ENCODE measurements at regions not wholly inside any gene's neighbourhood (a gene's known extent, or its start where the extent isn't known, plus 50 kb on each side); places are given as distances from the start of the nearest gene placed in this dataset.

DNA sequence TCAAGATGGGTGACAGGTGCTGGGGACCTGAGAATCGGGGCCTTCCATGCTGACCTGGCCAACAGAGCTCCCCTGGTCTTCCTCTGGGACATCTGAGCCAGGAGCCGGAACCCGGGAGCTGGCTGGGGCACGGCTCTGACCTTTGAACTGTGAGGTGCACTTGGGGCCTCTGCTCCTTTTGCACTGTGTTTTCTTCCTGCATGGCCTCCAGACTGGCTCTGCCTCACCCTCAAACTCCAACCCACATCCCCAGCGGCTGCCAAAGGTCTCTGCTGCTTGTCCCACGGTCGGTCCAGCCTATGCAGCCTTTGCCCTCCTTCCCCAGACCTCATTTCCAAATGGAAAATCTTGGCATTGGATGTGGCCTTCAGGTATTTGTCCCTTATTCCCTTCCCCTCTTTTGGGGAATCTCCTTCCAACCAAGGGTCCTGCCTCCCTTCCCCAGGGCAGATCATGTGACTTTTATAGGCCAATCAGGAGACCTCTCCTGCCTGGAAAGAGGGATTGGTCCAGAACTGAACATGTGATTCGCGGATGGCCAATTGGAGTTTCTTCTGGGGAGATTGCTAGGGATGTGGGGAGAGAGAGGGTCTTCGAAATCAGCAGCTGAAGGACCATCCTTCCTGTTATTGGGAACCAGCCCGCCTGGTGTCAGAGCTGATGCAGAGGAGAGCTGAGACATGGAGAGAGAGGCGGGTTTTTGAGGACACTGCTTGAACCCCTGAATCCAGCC is 117.9 kb downstream of the CYLD start:
- H3K27ac Mint-ChIP-seq (ENCODE audit: unreplicated experiment), result no peak overlapping the region
- H3K4me1 Mint-ChIP-seq (ENCODE audit: unreplicated experiment), result peaks cover 13% of the 10 kb centered on the region
- no peak for TF ChIP-seq CTCF (IDR thresholded peaks at IDR 0.05)
- H3K27me3 Mint-ChIP-seq (ENCODE audit: unreplicated experiment), result peaks cover 2% of the 10 kb centered on the region
- H3K4me3 Mint-ChIP-seq (ENCODE audit: unreplicated experiment), result no peak overlapping the region
- no peaks in the 10 kb centered on the region for H3K36me3 Mint-ChIP-seq (ENCODE audit: unreplicated experiment)
- H3K9me3 Mint-ChIP-seq (ENCODE audit: unreplicated experiment), result no peaks in the 10 kb centered on the region
- DNase-seq (ENCODE audit: extremely low spot score, unreplicated experiment), result peak; percentile 75

DNA sequence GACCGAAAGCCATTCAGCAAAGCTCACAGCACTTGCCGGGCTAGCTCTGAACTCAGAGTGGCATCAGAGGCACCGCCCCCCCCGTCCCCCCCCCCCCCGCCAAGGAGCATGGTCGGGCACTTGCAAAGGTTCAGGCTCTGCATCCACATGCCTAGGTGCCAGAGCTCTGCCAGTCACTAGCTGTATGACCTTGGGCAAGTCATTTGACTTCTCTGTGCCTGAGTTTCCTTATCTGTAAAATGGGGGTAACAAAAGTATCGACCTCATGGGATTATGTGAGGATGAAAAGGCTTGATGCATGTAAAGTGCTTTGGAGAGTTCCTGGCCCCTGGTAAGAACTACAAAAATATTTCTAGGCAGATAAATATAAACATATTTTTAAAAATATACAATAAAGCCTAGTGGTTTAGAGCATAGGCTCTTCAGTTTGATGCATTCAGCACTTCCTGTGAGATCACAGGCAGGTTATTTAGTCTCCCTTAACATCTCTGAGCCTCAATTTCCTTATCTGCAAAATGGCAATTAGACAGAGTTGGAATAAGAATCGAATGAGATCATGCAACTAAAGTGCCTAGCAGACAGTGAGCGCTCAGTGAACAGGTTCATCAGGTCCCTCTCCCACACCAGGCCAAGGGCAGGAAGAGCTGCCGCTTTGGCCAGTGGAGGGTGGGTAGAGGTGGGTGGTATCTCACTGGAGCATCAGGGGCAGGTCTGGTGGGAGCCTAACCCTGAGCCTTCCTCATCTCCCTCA is 117.2 kb downstream of the CYLD start:
- peaks cover 5% of the 10 kb centered on the region for H3K27me3 Mint-ChIP-seq (ENCODE audit: unreplicated experiment)
- H3K9me3 Mint-ChIP-seq (ENCODE audit: unreplicated experiment), result no peaks in the 10 kb centered on the region
- no peak overlapping the region for H3K4me3 Mint-ChIP-seq (ENCODE audit: unreplicated experiment)
- H3K4me1 Mint-ChIP-seq (ENCODE audit: unreplicated experiment), result peaks cover 13% of the 10 kb centered on the region
- H3K27ac Mint-ChIP-seq (ENCODE audit: unreplicated experiment), result no peak overlapping the region
- no peaks in the 10 kb centered on the region for H3K36me3 Mint-ChIP-seq (ENCODE audit: unreplicated experiment)
- no peak for TF ChIP-seq CTCF (IDR thresholded peaks at IDR 0.05)
- no peak for DNase-seq (ENCODE audit: extremely low spot score, unreplicated experiment)

GRCh38 chr16:50858376-50858775 is 116.5 kb downstream of the CYLD start:
- H3K4me3 Mint-ChIP-seq (ENCODE audit: unreplicated experiment), result no peak overlapping the region

DNA sequence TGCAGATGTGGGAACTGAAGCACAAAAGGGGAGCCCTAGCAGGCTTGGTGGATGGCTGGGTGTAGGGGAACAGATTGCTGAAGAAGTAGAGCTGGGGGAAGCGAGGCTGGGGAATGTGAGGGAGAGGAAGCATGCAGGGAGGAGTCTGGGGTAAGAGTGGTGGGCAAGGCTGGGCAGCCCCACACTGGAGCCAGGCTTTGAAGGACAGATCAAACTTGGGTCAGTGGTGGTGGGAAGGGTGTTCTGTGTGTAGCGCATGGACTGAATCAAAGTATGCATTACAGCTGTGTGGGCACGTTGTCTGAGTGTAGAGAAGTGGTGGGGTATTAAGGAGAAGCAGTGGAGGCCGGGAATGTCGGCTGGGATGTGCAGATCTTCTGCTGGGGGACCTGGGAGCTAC is 116.0 kb downstream of the CYLD start:
- Mint-ChIP-seq H3K27me3 (ENCODE audit: unreplicated experiment) (peaks cover 5% of the 10 kb centered on the region), H3K27ac (ENCODE audit: unreplicated experiment) (no peak overlapping the region), H3K36me3 (ENCODE audit: unreplicated experiment) (no peaks in the 10 kb centered on the region), H3K4me1 (ENCODE audit: unreplicated experiment) (peaks cover 13% of the 10 kb centered on the region), H3K4me3 (ENCODE audit: unreplicated experiment) (no peak overlapping the region), H3K9me3 (ENCODE audit: unreplicated experiment) (no peaks in the 10 kb centered on the region)
- TF ChIP-seq CTCF (IDR thresholded peaks at IDR 0.05), result no peak
- DNase-seq (ENCODE audit: extremely low spot score, unreplicated experiment), result peak; percentile 51

More at GRCh38 chr16:50858376-50858775, 116.5 kb downstream of the CYLD start:
- no peaks in the 10 kb centered on the region for H3K36me3 Mint-ChIP-seq (ENCODE audit: unreplicated experiment)
- peaks cover 5% of the 10 kb centered on the region for H3K27me3 Mint-ChIP-seq (ENCODE audit: unreplicated experiment)
- TF ChIP-seq CTCF (IDR thresholded peaks at IDR 0.05), result no peak
- no peaks in the 10 kb centered on the region for H3K9me3 Mint-ChIP-seq (ENCODE audit: unreplicated experiment)
- peak; percentile 64 for DNase-seq (ENCODE audit: extremely low spot score, unreplicated experiment)
- H3K27ac Mint-ChIP-seq (ENCODE audit: unreplicated experiment), result no peak overlapping the region
- peaks cover 13% of the 10 kb centered on the region for H3K4me1 Mint-ChIP-seq (ENCODE audit: unreplicated experiment)

DNA sequence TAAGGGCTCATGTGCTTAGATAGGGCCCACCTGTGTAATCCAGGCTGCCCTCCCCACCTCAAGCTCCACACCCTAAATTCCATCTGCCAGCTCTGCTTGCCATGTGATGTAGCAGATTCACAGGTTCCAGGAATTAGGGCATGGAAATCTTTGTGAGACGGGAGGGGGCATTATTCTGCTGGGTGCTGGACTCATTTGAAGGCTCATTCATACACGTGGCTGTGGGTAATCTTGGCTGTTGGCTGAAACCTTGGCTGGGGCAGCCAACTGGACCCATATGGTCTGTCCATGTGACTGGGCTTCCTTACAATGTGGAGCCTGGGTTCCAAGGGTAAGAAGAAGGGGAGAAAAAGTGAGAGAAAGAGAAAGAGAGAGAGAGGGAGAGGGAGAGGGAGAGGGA is 115.1 kb downstream of the CYLD start:
- no peak for DNase-seq (ENCODE audit: extremely low spot score, unreplicated experiment)
- Mint-ChIP-seq H3K27ac (ENCODE audit: unreplicated experiment) (no peak overlapping the region), H3K4me3 (ENCODE audit: unreplicated experiment) (no peak overlapping the region), H3K27me3 (ENCODE audit: unreplicated experiment) (peaks cover 7% of the 10 kb centered on the region), H3K9me3 (ENCODE audit: unreplicated experiment) (no peaks in the 10 kb centered on the region), H3K36me3 (ENCODE audit: unreplicated experiment) (no peaks in the 10 kb centered on the region), H3K4me1 (ENCODE audit: unreplicated experiment) (peaks cover 8% of the 10 kb centered on the region)
- TF ChIP-seq CTCF (IDR thresholded peaks at IDR 0.05), result no peak
